Left lung (tissue), 4 donors: ENCODE measurements at regions not wholly inside any gene's neighbourhood (a gene's known extent, or its start where the extent isn't known, plus 50 kb on each side); places are given as distances from the start of the nearest gene placed in this dataset.

Source experiments
- ATAC-seq: fragments of 200-7000 bp; cut with Tn5 transposase; one replicate; pipeline ENCODE4 v1.9.1; 2020; ENCODE audit warnings: moderate library complexity
- DNase-seq, 4 donors: peaks; one replicate each; pipeline ENCODE4 v3.0.0-alpha.2; 2013 to 2020
- H3K27ac ChIP-seq, 2 donors: fragments of 200-600 bp; sonication (generic) in 1 of 2; one replicate each; pipeline versions ENCODE4 v1.5.0 to v1.8.0; 2020 to 2021
- H3K27me3 ChIP-seq, 2 donors: fragments of 200-600 bp; sonication (generic) in 1 of 2; one replicate each; pipeline versions ENCODE4 v1.5.0 to v1.8.0; 2020 to 2021
- H3K36me3 ChIP-seq, 2 donors: fragments of 200-600 bp; sonication (generic) in 1 of 2; one replicate each; pipeline versions ENCODE4 v1.5.0 to v1.8.0; 2020 to 2021
- H3K4me1 ChIP-seq, 2 donors: fragments of 200-600 bp; one replicate each; pipeline ENCODE4 v1.8.0; 2021
- H3K4me3 ChIP-seq, 2 donors: fragments of 200-600 bp; sonication (generic) in 1 of 2; one replicate each; pipeline versions ENCODE4 v1.5.0 to v1.8.0; 2020 to 2021; ENCODE audit warnings: mild to moderate bottlenecking in 1 of 2
- H3K9me3 ChIP-seq, 2 donors: fragments of 200-600 bp; sonication (generic) in 1 of 2; one replicate each; pipeline versions ENCODE4 v1.5.0 to v1.8.0; 2020 to 2021
- intact Hi-C, 2 donors: fragments of 100-400 bp; cut with DNase I; formaldehyde crosslinking; loops; one replicate each; pipeline versions ENCODE4 v1.11.2 to v1.14.2; 2022
- TF ChIP-seq, protein P1 (sequence below), 2 donors: fragments of 200-600 bp; sonication (generic) in 1 of 2; IDR thresholded peaks; one replicate each; pipeline versions ENCODE4 v1.5.0 to v1.8.0; 2021; ENCODE audit warnings: antibody characterized with exemption in 2 of 2
- donor health status: DM: no; HTN: yes; CAD: no.
- donor health status: DM: no; HTN: no; CAD: no.

DNA sequence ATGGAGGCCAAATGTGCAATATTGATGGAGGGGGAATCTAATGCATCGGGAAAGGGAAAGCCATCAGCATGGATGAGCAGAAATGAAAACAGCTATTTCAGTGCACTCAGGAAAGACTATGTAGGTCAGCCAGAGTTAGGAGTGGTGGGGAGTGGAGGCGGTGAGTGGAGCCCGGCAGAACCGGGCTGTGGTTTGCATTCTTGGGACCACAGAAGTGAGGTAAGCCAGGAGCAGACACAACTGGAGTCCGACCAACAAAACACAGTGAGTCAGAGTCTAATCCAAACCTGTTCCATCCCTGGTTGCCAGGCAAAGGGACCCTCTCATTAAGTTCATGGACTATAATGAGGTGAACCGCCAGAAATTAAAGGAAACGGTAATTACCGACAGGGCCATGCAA, 61.1 kb upstream of the RAB12 start:
- TF ChIP-seq, protein P1, sequence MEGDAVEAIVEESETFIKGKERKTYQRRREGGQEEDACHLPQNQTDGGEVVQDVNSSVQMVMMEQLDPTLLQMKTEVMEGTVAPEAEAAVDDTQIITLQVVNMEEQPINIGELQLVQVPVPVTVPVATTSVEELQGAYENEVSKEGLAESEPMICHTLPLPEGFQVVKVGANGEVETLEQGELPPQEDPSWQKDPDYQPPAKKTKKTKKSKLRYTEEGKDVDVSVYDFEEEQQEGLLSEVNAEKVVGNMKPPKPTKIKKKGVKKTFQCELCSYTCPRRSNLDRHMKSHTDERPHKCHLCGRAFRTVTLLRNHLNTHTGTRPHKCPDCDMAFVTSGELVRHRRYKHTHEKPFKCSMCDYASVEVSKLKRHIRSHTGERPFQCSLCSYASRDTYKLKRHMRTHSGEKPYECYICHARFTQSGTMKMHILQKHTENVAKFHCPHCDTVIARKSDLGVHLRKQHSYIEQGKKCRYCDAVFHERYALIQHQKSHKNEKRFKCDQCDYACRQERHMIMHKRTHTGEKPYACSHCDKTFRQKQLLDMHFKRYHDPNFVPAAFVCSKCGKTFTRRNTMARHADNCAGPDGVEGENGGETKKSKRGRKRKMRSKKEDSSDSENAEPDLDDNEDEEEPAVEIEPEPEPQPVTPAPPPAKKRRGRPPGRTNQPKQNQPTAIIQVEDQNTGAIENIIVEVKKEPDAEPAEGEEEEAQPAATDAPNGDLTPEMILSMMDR (IDR thresholded peaks at IDR 0.05) = no peak
- Histone ChIP-seq H3K4me1 (no peaks in the 10 kb centered on the region), H3K27ac (no peak overlapping the region), H3K27me3 (no peaks in the 10 kb centered on the region), H3K36me3 (no peaks in the 10 kb centered on the region), H3K9me3 (no peaks in the 10 kb centered on the region), H3K4me3 (no peak overlapping the region)
- intact Hi-C loops = no loop called here
- DNase-seq = no peak
- no peak for ATAC-seq

DNA sequence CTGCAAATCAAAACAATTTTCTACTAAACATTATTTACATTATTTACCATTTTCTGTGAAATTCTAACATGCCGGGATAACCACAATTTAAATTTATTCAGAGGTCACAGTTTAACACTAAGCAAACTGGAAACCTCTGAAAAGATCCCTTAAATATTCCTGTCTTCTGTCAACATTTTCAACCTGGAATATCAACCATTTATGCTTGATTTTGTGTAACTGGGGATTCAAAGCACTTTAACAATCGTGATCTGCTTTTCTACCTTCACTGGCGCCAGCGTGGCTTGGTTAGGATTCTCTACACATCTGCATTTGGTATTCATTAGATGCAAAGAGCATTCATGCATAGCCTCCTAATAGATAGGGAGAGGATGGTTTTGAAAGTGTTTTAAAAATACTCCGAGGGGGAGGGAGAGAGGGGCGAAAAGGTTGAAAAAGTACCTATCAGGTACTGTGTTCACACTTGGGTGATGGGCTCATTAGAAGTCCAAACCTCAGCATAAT, 59.9 kb upstream of the RAB12 start:
- TF ChIP-seq, protein P1 (IDR thresholded peaks at IDR 0.05) = no peak
- intact Hi-C loops = no loop called here
- ATAC-seq (no peak), DNase-seq (no peak)
- no peaks in the 10 kb centered on the region for H3K36me3 ChIP-seq
- H3K4me3 ChIP-seq = no peak overlapping the region
- no peaks in the 10 kb centered on the region for H3K9me3 ChIP-seq
- H3K27me3 ChIP-seq = no peaks in the 10 kb centered on the region
- no peaks in the 10 kb centered on the region for H3K4me1 ChIP-seq
- no peak overlapping the region for H3K27ac ChIP-seq

DNA sequence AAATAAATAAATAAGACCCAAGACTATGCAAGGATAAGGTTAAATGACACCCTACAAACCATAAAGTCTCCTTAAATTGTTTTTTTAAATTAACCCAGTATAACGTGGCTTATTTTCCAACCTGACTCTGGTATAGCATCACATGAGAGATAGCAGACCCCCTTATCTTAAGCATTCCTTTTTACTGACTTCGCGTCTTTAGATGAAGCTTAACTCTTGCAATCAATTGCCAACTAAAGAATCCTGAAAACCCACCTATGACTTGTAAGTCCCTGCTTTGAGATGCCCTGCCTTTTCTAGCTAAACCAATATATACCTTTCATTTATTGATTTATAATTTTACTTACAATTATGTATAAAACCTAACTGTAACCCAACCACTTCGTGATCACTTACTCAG, 57.1 kb upstream of the RAB12 start:
- no peaks in the 10 kb centered on the region for H3K4me1 ChIP-seq
- ATAC-seq = no peak
- no peak overlapping the region for H3K4me3 ChIP-seq
- no peaks in the 10 kb centered on the region for H3K27me3 ChIP-seq
- no peak overlapping the region for H3K27ac ChIP-seq
- TF ChIP-seq, protein P1 (IDR thresholded peaks at IDR 0.05) = no peak
- intact Hi-C loops = no loop called here
- no peak for DNase-seq
- H3K9me3 ChIP-seq = no peaks in the 10 kb centered on the region
- no peaks in the 10 kb centered on the region for H3K36me3 ChIP-seq

DNA sequence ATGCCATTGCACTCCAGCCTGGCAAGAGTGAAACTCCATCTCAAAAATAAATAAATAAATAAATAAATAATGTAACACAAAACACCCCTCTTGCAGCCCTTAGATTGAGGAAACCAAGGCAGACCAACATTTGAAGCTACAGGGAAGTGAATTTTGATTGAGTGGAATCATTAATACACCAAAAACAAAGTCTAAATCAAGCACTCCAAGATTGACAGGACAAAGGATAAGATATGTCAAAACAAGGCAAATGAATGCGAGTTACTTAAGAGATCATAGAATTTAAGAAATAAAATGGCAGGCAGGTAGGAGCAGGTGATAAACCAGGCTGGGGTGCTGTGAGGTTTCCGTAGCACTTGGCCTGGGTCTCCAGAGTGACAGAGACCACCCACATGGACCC, 54.9 kb upstream of the RAB12 start:
- intact Hi-C loops = no loop called here

DNA sequence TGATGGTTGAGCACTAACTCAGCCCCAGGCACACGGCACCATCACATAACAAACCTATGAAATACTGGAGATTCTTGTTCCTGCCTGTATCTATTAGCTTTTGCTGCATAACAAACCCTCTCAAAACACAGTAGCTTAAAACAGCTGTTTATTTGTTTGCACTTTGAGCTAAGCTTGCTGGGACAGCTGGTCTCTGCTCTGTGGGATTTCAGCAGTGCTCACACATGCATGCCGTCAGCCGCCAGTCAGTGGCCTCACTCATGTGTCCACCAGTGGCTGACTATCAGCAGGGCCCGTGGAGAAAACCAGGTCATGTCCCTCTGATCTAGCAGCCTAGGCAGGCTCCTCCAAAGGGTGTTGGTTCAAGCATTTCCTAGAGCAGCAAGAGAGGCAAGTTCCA, 52.8 kb upstream of the RAB12 start:
- DNase-seq (no peak), ATAC-seq (no peak)
- Histone ChIP-seq H3K36me3 (no peaks in the 10 kb centered on the region), H3K9me3 (no peaks in the 10 kb centered on the region), H3K4me1 (no peaks in the 10 kb centered on the region), H3K27me3 (no peaks in the 10 kb centered on the region), H3K27ac (no peak overlapping the region), H3K4me3 (no peak overlapping the region)
- TF ChIP-seq, protein P1 (IDR thresholded peaks at IDR 0.05) = no peak
- intact Hi-C loops = no loop called here

More for the DNA sequence above, 54.9 kb upstream of the RAB12 start:
- Histone ChIP-seq H3K27ac (no peak overlapping the region), H3K4me3 (no peak overlapping the region), H3K27me3 (no peaks in the 10 kb centered on the region), H3K9me3 (no peaks in the 10 kb centered on the region), H3K36me3 (no peaks in the 10 kb centered on the region), H3K4me1 (no peaks in the 10 kb centered on the region)
- ATAC-seq = no peak
- DNase-seq = no peak
- TF ChIP-seq, protein P1 (IDR thresholded peaks at IDR 0.05) = no peak
